ENCODE measurements at regions not wholly inside any gene's neighbourhood (a gene's known extent, or its start where the extent isn't known, plus 50 kb on each side); places are given as distances from the start of the nearest gene placed in this dataset.

DNA sequence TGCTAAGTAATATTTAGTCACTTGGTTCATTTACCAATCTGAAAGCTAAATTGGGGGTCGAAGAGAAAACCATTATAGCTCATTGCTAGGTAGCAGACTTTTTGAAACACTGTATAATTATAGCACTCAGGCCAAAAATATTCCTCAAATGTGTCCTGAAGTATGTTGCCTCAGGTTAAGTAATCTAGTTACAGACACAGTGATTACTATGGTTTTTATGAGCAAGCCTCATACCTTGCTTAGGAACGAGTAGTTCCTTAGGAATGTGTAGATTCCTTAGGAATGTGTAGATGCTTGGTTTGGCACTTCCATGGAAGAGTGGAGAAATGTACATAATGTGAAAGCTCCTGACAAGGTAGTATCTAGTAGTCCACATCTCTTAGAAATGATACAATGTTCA is 387.5 kb downstream of the LMO7 start:
- Mint-ChIP-seq H3K4me1 (peaks cover 12% of the 10 kb centered on the region in 2 experiments), H3K27me3 (ENCODE audit: low read depth) (no peaks in the 10 kb centered on the region), H3K9me3 (no peaks in the 10 kb centered on the region), H3K36me3 (ENCODE audit: insufficient read depth in 1 of 3, low read depth in 3 of 3) (no peaks in the 10 kb centered on the region), H3K4me3 (no peak overlapping the region), H3K27ac (no peak overlapping the region; a peak in 1 of 7 replicates)
- H3K4me2 ChIP-seq (ENCODE audit: insufficient read depth, insufficient read length, low read length): no peak overlapping the region
- no peak overlapping the region for H2BK12ac ChIP-seq (ENCODE audit: insufficient read length, low read depth, low read length)
- H3K4ac ChIP-seq (ENCODE audit: low read depth, low read length): no peak overlapping the region
- H2BK20ac ChIP-seq (ENCODE audit: low read depth, low read length, poor library complexity, severe bottlenecking): no peak overlapping the region
- H3K9me3 ChIP-seq (ENCODE audit: control insufficient read depth, low read depth, low read length): no peaks in the 10 kb centered on the region
- no peaks in the 10 kb centered on the region for H3K79me1 ChIP-seq (ENCODE audit: insufficient read depth, low read depth, low read length, poor library complexity, severe bottlenecking)
- H3K4me1 ChIP-seq (ENCODE audit: insufficient read depth, low read length): no peaks in the 10 kb centered on the region
- H3K23ac ChIP-seq (ENCODE audit: insufficient read length, low read depth, low read length): no peak overlapping the region
- TF ChIP-seq, protein P1, sequence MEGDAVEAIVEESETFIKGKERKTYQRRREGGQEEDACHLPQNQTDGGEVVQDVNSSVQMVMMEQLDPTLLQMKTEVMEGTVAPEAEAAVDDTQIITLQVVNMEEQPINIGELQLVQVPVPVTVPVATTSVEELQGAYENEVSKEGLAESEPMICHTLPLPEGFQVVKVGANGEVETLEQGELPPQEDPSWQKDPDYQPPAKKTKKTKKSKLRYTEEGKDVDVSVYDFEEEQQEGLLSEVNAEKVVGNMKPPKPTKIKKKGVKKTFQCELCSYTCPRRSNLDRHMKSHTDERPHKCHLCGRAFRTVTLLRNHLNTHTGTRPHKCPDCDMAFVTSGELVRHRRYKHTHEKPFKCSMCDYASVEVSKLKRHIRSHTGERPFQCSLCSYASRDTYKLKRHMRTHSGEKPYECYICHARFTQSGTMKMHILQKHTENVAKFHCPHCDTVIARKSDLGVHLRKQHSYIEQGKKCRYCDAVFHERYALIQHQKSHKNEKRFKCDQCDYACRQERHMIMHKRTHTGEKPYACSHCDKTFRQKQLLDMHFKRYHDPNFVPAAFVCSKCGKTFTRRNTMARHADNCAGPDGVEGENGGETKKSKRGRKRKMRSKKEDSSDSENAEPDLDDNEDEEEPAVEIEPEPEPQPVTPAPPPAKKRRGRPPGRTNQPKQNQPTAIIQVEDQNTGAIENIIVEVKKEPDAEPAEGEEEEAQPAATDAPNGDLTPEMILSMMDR (conservative IDR thresholded peaks at IDR 0.05): no peak
- no peak overlapping the region for H2BK120ac ChIP-seq (ENCODE audit: low read depth, low read length, poor library complexity, severe bottlenecking)
- H3T11ph ChIP-seq (ENCODE audit: low read length): no peak overlapping the region
- no peak overlapping the region for H3K18ac ChIP-seq (ENCODE audit: insufficient read length, low read depth, low read length)
- no peak overlapping the region for H4K5ac ChIP-seq (ENCODE audit: insufficient read length, low read depth, low read length)
- H3K23me2 ChIP-seq (ENCODE audit: insufficient read length, low read depth, low read length, poor library complexity, severe bottlenecking): no peaks in the 10 kb centered on the region
- no peak overlapping the region for H3K9ac ChIP-seq (ENCODE audit: extremely low read depth, insufficient read length, low read length)
- no peak overlapping the region for H2BK5ac ChIP-seq (ENCODE audit: insufficient read length, low read length)
- H4K91ac ChIP-seq (ENCODE audit: insufficient read length, low read depth, low read length): no peak overlapping the region
- H3K27ac ChIP-seq (ENCODE audit: insufficient read length, low read depth, low read length): no peak overlapping the region
- no peak overlapping the region for H2AFZ ChIP-seq (ENCODE audit: low read length)
- no peak overlapping the region for H2BK15ac ChIP-seq (ENCODE audit: low read depth, low read length)
- no peak overlapping the region for H3K56ac ChIP-seq (ENCODE audit: insufficient read length, low read depth, low read length)
- no peak overlapping the region for H3K14ac ChIP-seq (ENCODE audit: insufficient read depth, low read length)
- DNase-seq: no peak
- H4K8ac ChIP-seq (replicated peaks; ENCODE audit: insufficient read length, low read depth, low read length): no peak overlapping the region
- no peak overlapping the region for H2AK5ac ChIP-seq (ENCODE audit: insufficient read length, low read length)
- no peaks in the 10 kb centered on the region for H3K79me2 ChIP-seq (ENCODE audit: insufficient read depth, low read length)
- no peaks in the 10 kb centered on the region for H4K20me1 ChIP-seq (ENCODE audit: control insufficient read depth, insufficient read depth, insufficient read length)
- no peaks in the 10 kb centered on the region for H3K27me3 ChIP-seq (ENCODE audit: insufficient read depth, low read length)
- WGBS (ENCODE audit: extremely low coverage, insufficient read length, low lambda C conversion rate): no CpG with 5 or more reads among the region's 2 CpGs
